Panc1 (cell line): ENCODE measurements at regions not wholly inside any gene's neighbourhood (a gene's known extent, or its start where the extent isn't known, plus 50 kb on each side); places are given as distances from the start of the nearest gene placed in this dataset.

Source experiments
- CTCF ChIP-seq: fragments of 450-650 bp; IDR thresholded peaks from 2 replicates; pipeline ENCODE4 v1.5.1; 2017; ENCODE audit warnings: mild to moderate bottlenecking
- POLR2AphosphoS5 ChIP-seq: IDR thresholded peaks from 2 replicates; pipeline ENCODE4 v1.6.1; 2012; ENCODE audit warnings: mild to moderate bottlenecking, low read depth, low read length, moderate library complexity
- REST ChIP-seq, 2 experiments: IDR thresholded peaks; 2 replicates each; pipeline ENCODE4 v1.6.1; 2011 to 2012; ENCODE audit warnings: low read depth in 2 of 2, control low read depth in 1 of 2, low read length in 1 of 2, mild to moderate bottlenecking in 1 of 2, moderate library complexity in 1 of 2; ENCODE audit not compliant: insufficient read depth in 1 of 2
- TCF7L2 ChIP-seq: IDR thresholded peaks from 2 replicates; pipeline ENCODE4 v1.6.1; 2011; ENCODE audit warnings: mild to moderate bottlenecking, low read depth, low read length, inconsistent platforms

- no peak for TF ChIP-seq CTCF
- no peak for TF ChIP-seq POLR2AphosphoS5
- TF ChIP-seq TCF7L2 = no peak
- TF ChIP-seq REST (IDR thresholded peaks at IDR 0.05; ENCODE audit: insufficient read depth in 1 of 2, low read depth in 2 of 2, low read length in 1 of 2) = no peak
Measured at GRCh38 chr7:119344466-119344865, 928.5 kb upstream of the KCND2 start.
